HCT116 (cell line): ENCODE measurements at regions not wholly inside any gene's neighbourhood (a gene's known extent, or its start where the extent isn't known, plus 50 kb on each side); places are given as distances from the start of the nearest gene placed in this dataset.

Experiments
- CBX3 ChIP-seq: IDR thresholded peaks from 2 replicates; pipeline ENCODE4 v1.6.1; 2012; ENCODE audit warnings: low read depth
- CEBPB ChIP-seq: IDR thresholded peaks from 2 replicates; pipeline ENCODE4 v1.6.1; 2012; ENCODE audit warnings: low read depth
- EZH2 ChIP-seq: fragments of 200-600 bp; sonication (generic); IDR thresholded peaks from 2 replicates; pipeline ENCODE4 v1.6.1; 2017; ENCODE audit warnings: antibody characterized with exemption, mixed run types
- FOSL1 ChIP-seq: IDR thresholded peaks from 2 replicates; pipeline ENCODE4 v1.6.1; 2012; ENCODE audit warnings: low read depth
- JUND ChIP-seq: IDR thresholded peaks from 2 replicates; pipeline ENCODE4 v1.6.1; 2012
- YY1 ChIP-seq: IDR thresholded peaks from 2 replicates; pipeline ENCODE4 v1.6.1; 2011; ENCODE audit warnings: low read length, low read depth, moderate library complexity, mild to moderate bottlenecking; ENCODE audit not compliant: insufficient replicate concordance; ENCODE audit errors: extremely low read depth
- ZNF274 ChIP-seq: fragments of 200-500 bp; sonication (Bioruptor generic); IDR thresholded peaks from 2 replicates; pipeline ENCODE4 v1.6.1; 2014; ENCODE audit warnings: mild to moderate bottlenecking, low read depth, low read length, inconsistent platforms
- TF ChIP-seq, protein P1 (sequence below), 3 experiments: fragments of 200-600 bp in 1 of 3; sonication (generic) in 1 of 3; IDR thresholded peaks in 2 of 3; conservative IDR thresholded peaks in 1 of 3; 2 replicates each; pipeline ENCODE4 v1.5.1; 2012 to 2017; ENCODE audit warnings: low read depth in 2 of 3, low read length in 2 of 3, antibody characterized with exemption in 1 of 3, borderline replicate concordance in 1 of 3, control low read depth in 1 of 3, mild to moderate bottlenecking in 1 of 3, mixed read lengths in 1 of 3, mixed run types in 1 of 3, moderate library complexity in 1 of 3; ENCODE audit not compliant: insufficient read depth in 1 of 3
- TF ChIP-seq, protein P2 (sequence below): IDR thresholded peaks from 2 replicates; pipeline ENCODE4 v1.6.1; 2012; ENCODE audit warnings: low read depth
- TF ChIP-seq, protein P3 (sequence below): IDR thresholded peaks from 2 replicates; pipeline ENCODE4 v1.6.1; 2012

DNA sequence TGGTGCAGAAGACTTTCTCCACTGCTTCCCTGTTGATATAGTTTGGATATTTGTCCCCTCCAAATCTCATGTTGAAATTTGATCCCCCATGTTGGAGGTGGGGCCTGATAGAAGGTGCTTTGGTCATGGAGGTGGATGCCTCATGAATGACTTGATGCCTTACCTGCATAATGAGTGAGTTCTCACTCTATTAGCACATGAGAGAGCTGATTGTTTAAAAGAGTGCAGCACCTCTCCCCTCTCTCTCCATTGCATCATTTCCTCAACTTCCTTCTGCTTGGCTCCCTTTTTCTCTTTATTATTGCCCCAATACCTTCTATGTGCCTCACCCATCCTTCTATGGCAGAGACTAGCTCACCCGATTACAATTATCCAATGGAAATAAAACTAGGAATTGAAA, 90.8 kb upstream of the COX10 start:
- TF ChIP-seq, protein P1, sequence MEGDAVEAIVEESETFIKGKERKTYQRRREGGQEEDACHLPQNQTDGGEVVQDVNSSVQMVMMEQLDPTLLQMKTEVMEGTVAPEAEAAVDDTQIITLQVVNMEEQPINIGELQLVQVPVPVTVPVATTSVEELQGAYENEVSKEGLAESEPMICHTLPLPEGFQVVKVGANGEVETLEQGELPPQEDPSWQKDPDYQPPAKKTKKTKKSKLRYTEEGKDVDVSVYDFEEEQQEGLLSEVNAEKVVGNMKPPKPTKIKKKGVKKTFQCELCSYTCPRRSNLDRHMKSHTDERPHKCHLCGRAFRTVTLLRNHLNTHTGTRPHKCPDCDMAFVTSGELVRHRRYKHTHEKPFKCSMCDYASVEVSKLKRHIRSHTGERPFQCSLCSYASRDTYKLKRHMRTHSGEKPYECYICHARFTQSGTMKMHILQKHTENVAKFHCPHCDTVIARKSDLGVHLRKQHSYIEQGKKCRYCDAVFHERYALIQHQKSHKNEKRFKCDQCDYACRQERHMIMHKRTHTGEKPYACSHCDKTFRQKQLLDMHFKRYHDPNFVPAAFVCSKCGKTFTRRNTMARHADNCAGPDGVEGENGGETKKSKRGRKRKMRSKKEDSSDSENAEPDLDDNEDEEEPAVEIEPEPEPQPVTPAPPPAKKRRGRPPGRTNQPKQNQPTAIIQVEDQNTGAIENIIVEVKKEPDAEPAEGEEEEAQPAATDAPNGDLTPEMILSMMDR (IDR thresholded peaks at IDR 0.05 in 2 of 3, conservative IDR thresholded peaks at IDR 0.05 in 1 of 3; ENCODE audit: borderline replicate concordance in 1 of 3, insufficient read depth in 1 of 3, low read depth in 2 of 3, low read length in 2 of 3), result no peak
- TF ChIP-seq FOSL1 (no peak), EZH2 (no peak), JUND (no peak), YY1 (no peak), ZNF274 (no peak), CEBPB (no peak), CBX3 (no peak)
- TF ChIP-seq, protein P2, sequence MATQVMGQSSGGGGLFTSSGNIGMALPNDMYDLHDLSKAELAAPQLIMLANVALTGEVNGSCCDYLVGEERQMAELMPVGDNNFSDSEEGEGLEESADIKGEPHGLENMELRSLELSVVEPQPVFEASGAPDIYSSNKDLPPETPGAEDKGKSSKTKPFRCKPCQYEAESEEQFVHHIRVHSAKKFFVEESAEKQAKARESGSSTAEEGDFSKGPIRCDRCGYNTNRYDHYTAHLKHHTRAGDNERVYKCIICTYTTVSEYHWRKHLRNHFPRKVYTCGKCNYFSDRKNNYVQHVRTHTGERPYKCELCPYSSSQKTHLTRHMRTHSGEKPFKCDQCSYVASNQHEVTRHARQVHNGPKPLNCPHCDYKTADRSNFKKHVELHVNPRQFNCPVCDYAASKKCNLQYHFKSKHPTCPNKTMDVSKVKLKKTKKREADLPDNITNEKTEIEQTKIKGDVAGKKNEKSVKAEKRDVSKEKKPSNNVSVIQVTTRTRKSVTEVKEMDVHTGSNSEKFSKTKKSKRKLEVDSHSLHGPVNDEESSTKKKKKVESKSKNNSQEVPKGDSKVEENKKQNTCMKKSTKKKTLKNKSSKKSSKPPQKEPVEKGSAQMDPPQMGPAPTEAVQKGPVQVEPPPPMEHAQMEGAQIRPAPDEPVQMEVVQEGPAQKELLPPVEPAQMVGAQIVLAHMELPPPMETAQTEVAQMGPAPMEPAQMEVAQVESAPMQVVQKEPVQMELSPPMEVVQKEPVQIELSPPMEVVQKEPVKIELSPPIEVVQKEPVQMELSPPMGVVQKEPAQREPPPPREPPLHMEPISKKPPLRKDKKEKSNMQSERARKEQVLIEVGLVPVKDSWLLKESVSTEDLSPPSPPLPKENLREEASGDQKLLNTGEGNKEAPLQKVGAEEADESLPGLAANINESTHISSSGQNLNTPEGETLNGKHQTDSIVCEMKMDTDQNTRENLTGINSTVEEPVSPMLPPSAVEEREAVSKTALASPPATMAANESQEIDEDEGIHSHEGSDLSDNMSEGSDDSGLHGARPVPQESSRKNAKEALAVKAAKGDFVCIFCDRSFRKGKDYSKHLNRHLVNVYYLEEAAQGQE, result no peak
- TF ChIP-seq, protein P3, sequence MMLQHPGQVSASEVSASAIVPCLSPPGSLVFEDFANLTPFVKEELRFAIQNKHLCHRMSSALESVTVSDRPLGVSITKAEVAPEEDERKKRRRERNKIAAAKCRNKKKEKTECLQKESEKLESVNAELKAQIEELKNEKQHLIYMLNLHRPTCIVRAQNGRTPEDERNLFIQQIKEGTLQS, result no peak
